ENCODE measurements at regions not wholly inside any gene's neighbourhood (a gene's known extent, or its start where the extent isn't known, plus 50 kb on each side); places are given as distances from the start of the nearest gene placed in this dataset.

DNA sequence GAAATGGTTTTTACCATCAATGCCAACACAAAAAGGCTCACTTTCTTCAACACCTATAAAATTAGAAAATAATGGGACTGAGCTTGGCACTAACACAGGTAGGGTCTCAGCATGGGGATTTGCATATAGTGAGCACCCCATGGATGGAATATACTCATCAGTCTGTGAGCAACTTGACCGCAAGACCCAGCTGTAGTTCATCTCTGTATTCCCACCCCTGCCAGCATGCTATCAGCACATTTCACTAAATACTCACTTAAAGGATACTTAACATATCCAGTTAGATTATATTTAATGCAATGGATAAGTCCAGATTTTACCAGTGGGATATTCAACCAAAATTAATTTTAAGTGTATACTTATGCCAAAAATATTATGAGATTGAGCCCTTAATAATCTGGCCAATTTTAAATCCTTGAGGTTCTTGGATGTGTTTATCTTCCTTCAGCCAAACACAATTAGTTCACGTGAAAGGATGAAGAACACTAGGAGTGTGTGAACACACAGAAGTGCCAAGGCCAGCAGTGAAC is 66.7 kb downstream of the C16orf95 start:
- WGBS, 2 experiments (ENCODE audit: insufficient coverage in 2 of 2) = 80 to 92% methylated on average over 2 of the region's 2 CpGs

DNA sequence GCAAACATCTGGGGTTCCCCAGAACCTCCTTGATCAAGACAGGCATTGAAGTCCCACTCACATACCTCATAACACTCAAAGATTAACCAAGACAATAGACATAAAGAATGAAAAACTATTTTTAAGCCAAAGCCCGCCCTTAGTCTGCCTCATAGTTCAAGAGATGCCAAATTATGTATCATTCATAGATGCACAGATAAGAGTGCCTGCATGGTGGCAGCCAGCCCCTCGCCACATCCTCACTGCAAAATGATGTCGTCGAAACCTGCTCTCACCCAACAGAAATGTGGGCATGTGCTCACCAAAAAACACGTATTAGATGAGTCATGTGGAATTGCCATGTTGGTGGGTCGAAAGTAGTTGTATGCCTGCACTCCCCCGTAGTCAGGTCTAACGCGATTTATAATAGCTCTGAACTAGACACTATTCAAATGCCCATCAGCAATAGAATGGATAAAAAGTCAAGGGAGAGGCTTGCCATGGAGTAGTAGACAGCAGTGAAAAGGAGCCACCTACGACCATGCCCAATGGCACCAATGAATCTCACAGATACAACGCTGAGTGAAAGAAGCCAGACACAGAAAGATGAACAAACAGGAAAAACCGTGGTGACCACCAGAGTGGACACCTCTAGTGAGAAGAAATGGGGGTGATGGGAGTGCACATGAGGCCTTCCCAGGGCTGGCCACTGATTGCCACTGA is 64.8 kb downstream of the C16orf95 start:
- 79 to 98% methylated on average over 7 to 8 of the region's 12 CpGs for WGBS, 2 experiments (ENCODE audit: insufficient coverage in 2 of 2)
- Histone ChIP-seq H3K9me3 (ENCODE audit: control insufficient read depth, low read length) (no peaks in the 10 kb centered on the region), H3K4me1 (ENCODE audit: control insufficient read depth, insufficient read depth, low read length, poor library complexity, severe bottlenecking) (no peaks in the 10 kb centered on the region), H3K27ac (ENCODE audit: low read depth, low read length, severe bottlenecking) (no peak overlapping the region), H3K4me3 (ENCODE audit: extremely low read depth, insufficient read depth, low read length, poor library complexity, severe bottlenecking) (no peak overlapping the region), H3K36me3 (ENCODE audit: control insufficient read depth, insufficient read depth, low read length) (no peaks in the 10 kb centered on the region)

More for the DNA sequence above, 66.7 kb downstream of the C16orf95 start:
- Histone ChIP-seq H3K4me1 (ENCODE audit: control insufficient read depth, insufficient read depth, low read length, poor library complexity, severe bottlenecking) (no peaks in the 10 kb centered on the region), H3K27ac (ENCODE audit: low read depth, low read length, severe bottlenecking) (no peak overlapping the region), H3K36me3 (ENCODE audit: control insufficient read depth, insufficient read depth, low read length) (no peaks in the 10 kb centered on the region), H3K9me3 (ENCODE audit: control insufficient read depth, low read length) (no peaks in the 10 kb centered on the region), H3K4me3 (ENCODE audit: extremely low read depth, insufficient read depth, low read length, poor library complexity, severe bottlenecking) (no peak overlapping the region)
